BJ (cell line): ENCODE measurements at regions not wholly inside any gene's neighbourhood (a gene's known extent, or its start where the extent isn't known, plus 50 kb on each side); places are given as distances from the start of the nearest gene placed in this dataset.

Experiments used
- CTCF ChIA-PET: fragments of 350-600 bp; formaldehyde crosslinking; extraction: SDS; loops from one replicate; lab custom pipeline; 2021; ENCODE audit warnings: antibody characterized with exemption, inconsistent platforms; lab: Yijun Ruan, JAX
- POLR2A ChIA-PET: fragments of 300-600 bp; sonication (Branson Sonifier 250); formaldehyde crosslinking; extraction: SDS; loops from one replicate; lab custom pipeline; 2021; ENCODE audit warnings: antibody characterized with exemption; lab: Charles Lee
- DNase-seq: peaks from one replicate; pipeline ENCODE4 v3.0.0-alpha.2; 2011; ENCODE audit warnings: low read depth
- H3K27me3 ChIP-seq: 2 replicates; pipeline ENCODE4 v1.6.0; 2011; ENCODE audit warnings: low read length; ENCODE audit not compliant: control insufficient read depth, insufficient read depth
- H3K36me3 ChIP-seq: 2 replicates; pipeline ENCODE4 v1.5.1; 2011; ENCODE audit warnings: low read length; ENCODE audit not compliant: control insufficient read depth, insufficient read depth
- H3K4me3 ChIP-seq: 2 replicates; pipeline ENCODE4 v1.5.1; 2011; ENCODE audit warnings: low read depth, mild to moderate bottlenecking, control low read depth, low read length
- CTCF ChIP-seq: IDR thresholded peaks from 2 replicates; pipeline ENCODE4 v1.5.1; 2011; ENCODE audit warnings: low read depth, mild to moderate bottlenecking, control low read depth, inconsistent platforms, low read length, moderate library complexity; ENCODE audit not compliant: insufficient read depth

GRCh38 chr1:209268479-209268878 lies 315.0 kb upstream of the CAMK1G start:
- H3K27me3 ChIP-seq, result no peaks in the 10 kb centered on the region
- ChIA-PET POLR2A (no interaction called here), CTCF (no interaction called here)
- H3K4me3 ChIP-seq, result no peak overlapping the region
- no peak for TF ChIP-seq CTCF
- H3K36me3 ChIP-seq, result no peaks in the 10 kb centered on the region
- no peak for DNase-seq

- TF ChIP-seq CTCF, result no peak
- H3K4me3 ChIP-seq, result no peak overlapping the region
- DNase-seq, result no peak
- no peaks in the 10 kb centered on the region for H3K36me3 ChIP-seq
- ChIA-PET POLR2A (no interaction called here), CTCF (no interaction called here)
- H3K27me3 ChIP-seq, result no peaks in the 10 kb centered on the region
Observed at GRCh38 chr1:209276321-209276720, 307.2 kb upstream of the CAMK1G start.

- Histone ChIP-seq H3K27me3 (no peaks in the 10 kb centered on the region), H3K36me3 (no peaks in the 10 kb centered on the region), H3K4me3 (no peak overlapping the region)
- no peak for TF ChIP-seq CTCF
- ChIA-PET POLR2A (no interaction called here), CTCF (interaction anchor here (0.6 to 0.7 kb wide), 2 partner anchors 12 to 927 kb away, joined by 3 to 5 read pairs; no protein-coding TSS in a partner anchor)
- DNase-seq, result no peak
Observed at GRCh38 chr1:209277662-209278061, 305.9 kb upstream of the CAMK1G start.

GRCh38 chr1:209291715-209292114 lies 291.8 kb upstream of the CAMK1G start:
- ChIA-PET POLR2A (no interaction called here), CTCF (no interaction called here)
- Histone ChIP-seq H3K27me3 (no peaks in the 10 kb centered on the region), H3K4me3 (no peak overlapping the region), H3K36me3 (no peaks in the 10 kb centered on the region)
- TF ChIP-seq CTCF, result no peak
- DNase-seq, result no peak

- H3K4me3 ChIP-seq, result no peak overlapping the region
- CTCF ChIA-PET, result no interaction called here
- TF ChIP-seq CTCF, result no peak
- H3K36me3 ChIP-seq, result no peaks in the 10 kb centered on the region
- H3K27me3 ChIP-seq, result no peaks in the 10 kb centered on the region
- POLR2A ChIA-PET, result no interaction called here
- DNase-seq, result no peak
Observed at GRCh38 chr1:209302779-209303568, 280.5 kb upstream of the CAMK1G start.
